NCI-H526 (cell line): ENCODE measurements at regions not wholly inside any gene's neighbourhood (a gene's known extent, or its start where the extent isn't known, plus 50 kb on each side); places are given as distances from the start of the nearest gene placed in this dataset.
"Not testable (repeated sequence)": the region's sequence is repeated elsewhere in the genome, so short reads cannot be mapped to it uniquely, and the experiment has no call there.

Experiments used
- DNase-seq, 2 experiments: peaks; one replicate each; lab custom pipeline; 2025; lab: John Stamatoyannopoulos, UW

- no peak for DNase-seq
Measured at GRCh38 chr6:167408235-167408869, 83.5 kb downstream of the TTLL2 start.

DNA sequence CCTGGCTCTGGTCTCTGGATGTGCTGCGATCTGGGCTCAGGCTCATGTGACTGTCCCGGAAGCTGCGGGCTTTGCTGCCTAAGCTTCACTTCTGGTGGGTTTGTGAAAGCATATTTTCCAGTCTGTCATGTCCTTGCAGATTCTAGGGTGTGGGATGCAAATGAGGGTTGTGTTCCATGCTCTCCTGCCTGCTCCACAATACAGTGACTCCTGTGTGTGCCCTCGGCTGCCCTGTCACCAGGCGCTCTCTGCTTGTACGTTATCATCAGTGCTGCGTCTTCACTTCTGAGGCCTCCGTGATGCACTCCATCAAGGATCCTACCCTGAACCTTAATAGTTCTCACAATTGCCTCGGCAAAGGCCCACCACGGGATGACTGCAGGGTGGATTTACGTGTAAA, 84.2 kb downstream of the TTLL2 start:
- DNase-seq, result peak; percentile 54 to 74

DNA sequence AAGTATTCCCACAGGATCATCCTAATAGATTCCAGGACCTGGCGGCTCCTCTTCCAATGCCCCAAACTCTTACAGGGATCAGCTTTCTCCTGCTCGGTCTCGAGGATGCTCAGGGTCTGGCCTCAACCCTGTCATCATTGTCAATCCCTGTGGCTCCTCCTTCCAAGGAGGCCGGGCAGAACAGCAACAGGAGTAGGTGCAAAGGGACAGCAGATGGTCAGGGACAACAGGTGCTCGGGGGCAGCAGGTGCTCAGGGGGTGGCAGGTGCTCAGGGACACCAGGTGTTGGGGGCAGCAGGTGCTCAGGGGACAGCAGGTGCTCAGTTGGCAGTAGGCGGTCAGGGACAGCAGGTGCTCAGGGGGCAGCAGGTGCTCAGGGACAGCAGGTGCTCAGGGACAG, 84.8 kb downstream of the TTLL2 start:
- DNase-seq, result no peak

- no peak for DNase-seq
Measured at GRCh38 chr6:167410462-167410861, 85.6 kb downstream of the TTLL2 start.

DNA sequence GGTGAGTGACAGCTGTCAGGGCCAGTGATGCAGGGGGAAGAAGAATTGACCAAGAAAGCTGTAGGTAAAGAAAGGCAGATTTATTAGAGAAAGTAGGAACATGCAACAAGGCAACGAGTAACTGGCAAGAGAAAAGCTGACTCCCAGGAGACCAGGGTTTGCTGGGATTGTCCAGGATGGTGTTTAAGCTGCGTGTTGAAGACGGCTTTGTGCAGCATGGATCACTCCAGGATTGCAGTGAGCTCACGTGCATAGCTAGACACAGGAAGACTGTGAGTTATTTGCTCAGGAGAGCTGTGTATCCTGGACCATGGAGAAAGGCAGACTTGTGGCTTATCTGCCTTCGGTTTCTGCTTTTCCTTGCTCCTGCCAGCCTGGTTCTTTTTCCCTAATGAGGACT, 87.6 kb downstream of the TTLL2 start:
- no peak for DNase-seq

DNA sequence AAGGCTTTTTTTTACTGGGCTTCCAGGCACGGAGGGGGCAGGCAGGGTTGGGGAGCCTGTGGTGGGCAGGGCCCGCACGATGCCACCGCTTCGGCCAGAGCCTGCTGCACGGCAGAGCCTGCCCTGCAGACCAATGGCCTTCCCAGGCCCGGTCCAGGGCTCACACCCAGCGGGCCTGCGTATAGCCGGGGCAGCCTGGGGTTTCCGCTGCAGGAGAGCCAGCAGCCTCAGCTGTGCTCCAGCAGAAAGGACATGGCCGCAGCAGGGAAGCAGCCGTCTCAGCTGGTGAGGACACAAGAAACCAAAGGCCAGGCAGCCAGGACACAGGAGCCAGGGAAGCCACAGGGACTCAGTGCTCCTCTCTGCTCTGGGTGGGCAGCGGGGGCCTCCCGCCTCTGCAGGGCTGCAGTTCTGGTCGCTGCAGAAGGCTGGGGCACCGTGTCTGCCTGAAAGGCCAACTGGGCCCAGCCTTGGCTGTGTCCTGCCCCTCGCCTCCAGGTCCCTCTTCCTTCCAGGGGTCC, 90.6 kb downstream of the TTLL2 start:
- no peak for DNase-seq

DNA sequence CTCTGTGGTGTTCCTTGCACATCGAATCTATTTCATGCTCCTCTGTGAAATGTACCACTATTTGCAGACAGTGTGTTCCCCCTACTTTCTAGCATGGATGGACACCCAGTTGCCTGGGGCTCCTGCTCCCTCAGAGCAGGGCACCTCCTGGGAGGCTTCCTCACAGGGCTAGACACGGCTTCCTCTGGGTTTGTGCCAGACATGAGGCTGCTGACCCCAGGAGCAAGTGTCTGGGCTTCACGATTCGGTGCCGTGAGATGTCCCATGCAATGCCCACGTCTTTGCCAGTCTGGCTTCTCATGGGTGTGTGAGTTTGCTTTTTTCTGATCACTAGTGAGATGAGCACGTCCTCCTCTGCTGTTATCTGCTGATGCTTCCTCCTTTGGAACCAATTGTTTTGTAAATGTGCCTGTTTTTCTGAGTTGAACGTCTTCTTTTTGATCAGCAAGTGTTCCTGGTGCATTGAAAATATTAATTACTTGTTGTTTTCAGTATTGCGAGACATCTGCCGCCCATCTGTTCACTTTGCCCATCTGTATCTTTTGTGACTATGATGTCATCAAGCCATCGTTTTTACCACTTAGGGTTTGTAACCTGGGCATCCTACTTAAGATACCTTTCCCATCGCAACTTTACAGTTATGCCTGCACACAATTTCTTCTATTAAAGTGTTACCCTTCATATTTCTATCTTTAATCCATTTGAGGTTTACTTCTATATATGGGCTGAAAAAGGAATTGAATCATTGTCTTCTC, 92.0 kb downstream of the TTLL2 start:
- DNase-seq, result peak in 1 of 2 experiments; percentile 42

GRCh38 chr6:167420177-167420576, 95.3 kb downstream of the TTLL2 start:
- no peak for DNase-seq

- DNase-seq, result peak; percentile 53 to 88
Measured at GRCh38 chr6:167420858-167421766, 96.2 kb downstream of the TTLL2 start.

GRCh38 chr6:167421944-167422343, 97.1 kb downstream of the TTLL2 start:
- not testable (repeated sequence) for DNase-seq

DNA sequence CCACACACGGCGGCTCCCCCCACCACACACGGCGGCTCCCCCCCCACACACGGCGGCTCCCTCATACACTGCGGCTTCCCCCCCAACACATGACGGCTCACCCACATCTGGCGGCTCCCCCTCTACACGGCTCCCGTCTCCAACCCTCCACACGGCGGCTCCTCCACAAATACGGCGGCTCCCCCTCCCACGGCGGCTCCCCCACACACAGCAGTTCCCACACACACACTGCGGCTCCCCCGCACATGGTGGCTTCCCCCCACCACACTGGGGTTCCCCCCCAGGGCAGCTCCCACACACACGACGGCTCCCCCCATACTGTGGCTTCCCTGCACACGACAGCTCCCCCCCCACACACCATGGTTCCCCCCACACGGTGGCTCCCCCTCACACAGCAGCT, 98.0 kb downstream of the TTLL2 start:
- DNase-seq, result peak in 1 of 2 experiments; percentile 33

DNA sequence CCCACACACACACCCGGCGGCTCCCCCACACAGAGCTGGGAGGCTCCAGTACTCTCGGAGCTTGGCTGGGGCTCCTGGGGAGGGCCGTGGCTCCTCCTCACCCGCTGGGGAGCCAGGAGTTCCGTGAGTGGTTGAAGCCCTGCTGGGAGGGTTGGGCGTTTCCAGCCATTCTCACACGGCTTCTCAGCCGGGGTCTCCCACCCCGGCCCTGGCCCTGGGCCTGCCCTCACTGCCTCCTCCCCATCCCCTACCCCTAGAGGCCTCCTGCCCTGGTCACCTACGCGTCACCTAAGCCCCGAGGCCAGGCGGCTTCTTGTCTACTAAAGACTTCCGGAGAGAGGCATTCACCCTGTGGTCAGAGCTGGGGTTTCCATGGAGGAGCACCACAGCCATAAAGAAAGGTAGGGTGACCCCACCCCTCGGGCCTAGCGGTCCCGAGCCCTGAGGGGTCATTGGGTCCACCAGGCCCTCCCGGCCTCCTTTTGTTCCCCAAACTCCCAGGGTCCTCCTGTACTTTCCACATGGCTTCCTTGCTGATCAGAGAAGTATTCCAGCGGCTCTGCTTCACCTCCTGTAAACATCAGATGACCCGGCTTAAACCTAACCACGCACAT, 99.3 kb downstream of the TTLL2 start:
- peak; percentile 22 to 69 for DNase-seq

DNA sequence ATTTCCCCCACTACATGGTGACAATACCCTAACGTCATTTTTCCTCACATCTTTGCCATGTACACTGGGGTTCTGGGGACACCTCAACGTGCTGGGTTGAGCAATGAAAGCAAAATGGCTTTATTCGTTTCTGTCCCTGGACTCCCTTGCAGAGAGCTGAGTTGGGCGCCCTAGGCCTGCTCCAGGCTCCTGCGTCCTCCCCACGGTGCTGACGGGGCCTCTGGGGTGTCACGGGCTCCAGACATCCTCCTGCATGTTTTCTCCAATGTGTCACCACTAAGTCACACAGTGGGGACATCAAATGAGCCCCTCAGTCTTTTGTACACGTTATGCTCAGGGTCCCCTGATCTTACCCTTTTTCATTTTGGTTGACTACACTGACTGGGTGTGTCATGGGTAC, 99.8 kb downstream of the TTLL2 start:
- no peak for DNase-seq

GRCh38 chr6:167426084-167426483, 101.2 kb downstream of the TTLL2 start:
- no peak for DNase-seq

- no peak for DNase-seq
Measured at GRCh38 chr6:167426651-167427050, 101.8 kb downstream of the TTLL2 start.

DNA sequence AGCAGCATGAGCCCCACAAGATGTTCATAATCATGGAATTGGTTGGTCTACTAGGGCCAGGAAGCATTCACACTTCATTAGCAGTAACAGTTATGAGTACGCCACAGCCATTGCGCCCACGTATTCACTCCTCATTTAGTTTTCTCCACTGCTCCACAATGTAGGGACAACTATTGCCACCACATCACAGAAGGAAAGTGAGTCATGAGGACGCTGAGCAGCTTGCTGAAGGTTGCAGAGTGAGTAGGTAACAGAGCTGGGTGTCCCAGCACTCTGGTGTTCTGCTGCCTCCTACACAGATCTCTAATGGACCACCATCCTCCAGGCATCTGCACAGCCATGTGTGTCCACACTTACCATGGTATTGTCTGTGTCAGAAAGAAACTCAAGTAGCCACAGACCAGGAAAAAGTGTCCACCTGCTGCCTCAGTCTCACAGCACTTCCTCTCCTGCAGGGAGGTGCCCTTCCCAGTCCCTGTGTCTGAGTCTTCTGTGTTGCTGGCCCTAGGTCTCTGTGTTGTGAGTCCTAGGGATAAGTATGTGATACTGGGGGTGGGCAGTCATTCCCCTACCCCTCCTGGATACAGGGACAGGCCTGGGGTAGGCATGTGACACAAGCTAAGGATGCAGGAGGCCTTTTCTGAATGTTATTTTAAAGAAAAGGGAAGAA, 103.9 kb downstream of the TTLL2 start:
- no peak for DNase-seq

GRCh38 chr6:167429353-167429752, 104.5 kb downstream of the TTLL2 start:
- DNase-seq, result no peak

- no peak for DNase-seq
Measured at GRCh38 chr6:167435209-167435728, 110.4 kb downstream of the TTLL2 start.

GRCh38 chr6:167437888-167438484, 113.1 kb downstream of the TTLL2 start:
- no peak for DNase-seq

- peak; percentile 12 to 77 for DNase-seq
Measured at GRCh38 chr6:167441715-167442206, 116.9 kb downstream of the TTLL2 start.
